Effector memory CD8-positive, alpha-beta T cell (primary cell): ENCODE measurements at regions not wholly inside any gene's neighbourhood (a gene's known extent, or its start where the extent isn't known, plus 50 kb on each side); places are given as distances from the start of the nearest gene placed in this dataset.
"Not testable (repeated sequence)": the region's sequence is repeated elsewhere in the genome, so short reads cannot be mapped to it uniquely, and the experiment has no call there.

ENCODE experiments used
- ATAC-seq: fragments of 150-1000 bp; cut with Tn5 transposase; replicated peaks from 2 replicates; pipeline ENCODE4 v1.10.0; 2021; ENCODE audit warnings: mild to moderate bottlenecking, moderate library complexity
- DNase-seq, 3 experiments: peaks; one replicate each; pipeline ENCODE4 v3.0.0; 2021
- H3K27ac Mint-ChIP-seq, 2 donors: one replicate each; pipeline ENCODE4 v1.8.0; 2022; ENCODE audit warnings: mild to moderate bottlenecking in 2 of 2, mixed read lengths in 2 of 2, moderate library complexity in 2 of 2
- H3K27me3 Mint-ChIP-seq, 2 donors: one replicate each; pipeline ENCODE4 v1.8.0; 2022; ENCODE audit warnings: mixed read lengths in 2 of 2
- H3K36me3 Mint-ChIP-seq: one replicate; pipeline ENCODE4 v1.8.0; 2022; ENCODE audit warnings: mild to moderate bottlenecking, moderate library complexity, mixed read lengths; ENCODE audit not compliant: insufficient read depth
- H3K4me1 Mint-ChIP-seq, 2 donors: one replicate each; pipeline ENCODE4 v1.8.0; 2022; ENCODE audit warnings: low read depth in 2 of 2, mixed read lengths in 2 of 2
- H3K4me3 Mint-ChIP-seq, 2 donors: one replicate each; pipeline ENCODE4 v1.8.0; 2022; ENCODE audit warnings: mild to moderate bottlenecking in 2 of 2, mixed read lengths in 2 of 2, moderate library complexity in 2 of 2
- H3K9me3 Mint-ChIP-seq, 2 donors: one replicate each; pipeline ENCODE4 v1.8.0; 2022; ENCODE audit warnings: mixed read lengths in 2 of 2

DNA sequence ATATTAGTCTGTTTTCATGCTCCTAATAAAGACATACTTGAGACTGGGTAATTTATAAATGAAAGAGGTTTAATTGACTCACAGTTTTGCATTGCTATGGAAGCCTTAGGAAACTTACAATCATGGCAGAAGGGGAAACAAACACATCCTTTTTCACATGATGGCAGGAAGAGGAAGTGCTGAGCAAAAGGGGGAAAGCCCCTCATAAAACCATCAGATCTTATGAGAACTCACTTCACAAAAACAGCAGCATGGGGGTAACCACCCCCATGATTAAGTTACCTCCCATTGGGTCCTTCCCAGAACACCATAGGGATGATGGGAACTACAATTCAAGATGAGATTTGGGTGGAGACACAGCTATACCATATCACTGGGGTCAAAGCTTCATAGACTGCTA, 254.2 kb downstream of the ERMARD start:
- DNase-seq (no peak), ATAC-seq (no peak)
- no peak overlapping the region for H3K27ac Mint-ChIP-seq
- H3K4me3 Mint-ChIP-seq: no peak overlapping the region
- H3K27me3 Mint-ChIP-seq: peaks cover 9 to 11% of the 10 kb centered on the region in 2 donors
- H3K36me3 Mint-ChIP-seq: no peaks in the 10 kb centered on the region
- peaks cover 2 to 9% of the 10 kb centered on the region in 2 donors for H3K9me3 Mint-ChIP-seq
- no peaks in the 10 kb centered on the region for H3K4me1 Mint-ChIP-seq

DNA sequence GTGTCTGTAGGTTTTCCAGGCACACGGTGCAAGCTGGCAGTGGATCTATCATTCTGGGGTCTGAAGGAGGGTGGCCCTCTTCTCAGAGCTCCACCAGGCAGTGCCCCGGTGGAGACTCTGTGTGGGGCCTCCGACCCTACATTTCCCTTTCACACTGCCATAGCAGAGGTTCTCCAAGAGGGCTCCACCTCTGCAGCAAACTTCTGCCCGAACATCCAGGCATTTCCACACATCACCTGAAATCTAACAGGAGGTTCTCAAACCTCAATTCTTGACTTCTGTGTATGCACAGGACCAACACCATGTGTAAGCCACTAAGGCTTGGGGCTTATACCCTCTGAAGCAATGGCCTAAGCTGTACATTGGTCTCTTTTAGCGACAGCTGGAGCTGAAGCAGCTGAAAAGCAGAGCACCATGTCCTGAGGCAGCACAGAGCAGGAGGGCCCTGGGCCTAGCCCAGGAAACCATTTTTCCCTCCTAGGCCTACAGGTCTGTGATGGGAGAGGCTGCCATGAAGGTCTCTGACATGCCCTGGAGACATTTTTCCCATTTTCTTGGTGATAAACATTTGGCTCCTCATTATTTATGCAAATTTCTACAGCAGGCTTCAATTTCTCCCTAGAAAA, 253.3 kb downstream of the ERMARD start:
- no peak overlapping the region for H3K27ac Mint-ChIP-seq

DNA sequence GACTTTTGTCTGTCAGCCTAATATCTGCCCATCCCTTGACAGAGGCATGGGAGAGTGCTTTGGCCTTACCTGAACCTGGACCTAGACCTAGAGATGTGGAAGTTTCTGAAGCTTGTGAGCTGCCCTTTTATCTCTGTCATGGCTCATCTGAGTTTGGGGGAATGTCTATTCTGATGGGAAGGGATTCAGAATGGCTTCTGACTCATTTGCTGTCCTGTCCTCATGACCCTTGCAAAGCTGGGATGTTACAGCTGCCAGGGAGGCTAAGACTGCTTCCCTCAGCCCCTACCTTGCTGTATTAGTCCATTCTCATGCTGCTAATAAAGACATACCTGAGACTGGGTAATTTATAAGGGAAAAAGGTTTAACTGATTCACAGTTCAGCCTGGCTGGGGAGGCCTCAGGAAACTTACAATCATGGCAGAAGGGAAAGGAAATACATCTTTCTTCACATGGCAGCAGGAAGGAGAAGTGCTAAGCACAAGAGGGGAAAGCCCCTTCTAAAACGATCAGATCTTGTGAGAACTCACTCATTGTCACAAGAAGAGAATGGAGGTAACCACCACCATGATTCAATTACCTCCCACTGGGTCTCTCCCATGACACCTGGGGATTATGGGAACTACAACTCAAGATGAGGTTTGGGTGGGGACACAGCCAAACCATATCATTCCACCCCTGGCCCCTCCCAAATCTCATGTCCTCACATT, 252.2 kb downstream of the ERMARD start:
- DNase-seq (no peak), ATAC-seq (no peak)
- no peaks in the 10 kb centered on the region for H3K4me1 Mint-ChIP-seq
- H3K4me3 Mint-ChIP-seq: no peak overlapping the region
- H3K27me3 Mint-ChIP-seq: peaks cover 2 to 5% of the 10 kb centered on the region in 2 donors
- H3K9me3 Mint-ChIP-seq: peaks cover 2 to 9% of the 10 kb centered on the region in 2 donors
- H3K36me3 Mint-ChIP-seq: no peaks in the 10 kb centered on the region
- H3K27ac Mint-ChIP-seq: no peak overlapping the region

More for the DNA sequence above, 253.3 kb downstream of the ERMARD start:
- H3K4me1 Mint-ChIP-seq: no peaks in the 10 kb centered on the region
- no peak for DNase-seq
- H3K4me3 Mint-ChIP-seq: no peak overlapping the region
- H3K36me3 Mint-ChIP-seq: no peaks in the 10 kb centered on the region
- H3K9me3 Mint-ChIP-seq: peaks cover 2 to 9% of the 10 kb centered on the region in 2 donors
- no peak for ATAC-seq
- peaks cover 9 to 11% of the 10 kb centered on the region in 2 donors for H3K27me3 Mint-ChIP-seq

DNA sequence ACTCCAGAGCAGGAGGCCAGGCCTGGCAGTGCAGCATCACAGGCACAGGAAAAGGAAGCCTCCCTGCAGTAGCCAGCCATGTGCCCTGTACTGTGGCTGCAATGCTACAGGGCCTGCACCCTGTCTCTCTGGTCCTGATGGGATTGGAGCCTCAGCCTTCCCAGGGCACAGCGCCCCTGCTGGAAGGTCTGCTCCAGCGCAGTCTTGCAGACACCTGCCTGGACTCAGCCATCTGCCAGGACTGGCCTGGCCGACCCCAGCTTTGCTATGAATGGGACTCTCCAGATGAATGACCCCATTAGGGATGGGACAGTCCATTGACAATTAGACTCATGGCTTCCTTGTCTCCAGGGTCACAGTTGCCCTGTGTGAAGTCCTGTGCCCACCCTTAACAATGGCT, 251.6 kb downstream of the ERMARD start:
- peaks cover 2 to 9% of the 10 kb centered on the region in 2 donors for H3K9me3 Mint-ChIP-seq
- H3K27ac Mint-ChIP-seq: no peak overlapping the region
- ATAC-seq (no peak), DNase-seq (no peak)
- no peaks in the 10 kb centered on the region for H3K4me1 Mint-ChIP-seq
- H3K36me3 Mint-ChIP-seq: no peaks in the 10 kb centered on the region
- no peak overlapping the region for H3K4me3 Mint-ChIP-seq
- no peaks in the 10 kb centered on the region for H3K27me3 Mint-ChIP-seq

DNA sequence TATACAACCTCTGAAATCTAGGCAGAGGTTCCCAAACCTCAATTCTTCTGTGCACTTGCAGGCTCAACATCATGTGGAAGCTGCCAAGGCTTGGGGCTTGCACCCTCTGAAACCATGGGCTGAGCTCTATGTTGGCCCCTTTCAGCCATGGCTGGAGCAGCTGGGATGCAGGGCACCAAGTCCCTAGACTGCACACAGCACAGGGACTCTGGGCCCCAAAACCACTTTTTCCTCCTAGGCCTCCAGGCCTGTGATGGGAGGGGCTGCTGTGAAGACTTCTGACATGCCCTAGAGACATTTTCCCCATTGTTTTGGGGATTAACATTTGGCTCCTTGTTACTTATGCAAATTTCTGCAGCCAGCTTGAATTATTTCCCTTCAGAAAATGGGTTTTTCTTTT, 250.4 kb downstream of the ERMARD start:
- not testable (repeated sequence) for H3K27ac Mint-ChIP-seq, H3K36me3 Mint-ChIP-seq, H3K4me1 Mint-ChIP-seq, DNase-seq, H3K4me3 Mint-ChIP-seq, ATAC-seq, H3K27me3 Mint-ChIP-seq, H3K9me3 Mint-ChIP-seq

DNA sequence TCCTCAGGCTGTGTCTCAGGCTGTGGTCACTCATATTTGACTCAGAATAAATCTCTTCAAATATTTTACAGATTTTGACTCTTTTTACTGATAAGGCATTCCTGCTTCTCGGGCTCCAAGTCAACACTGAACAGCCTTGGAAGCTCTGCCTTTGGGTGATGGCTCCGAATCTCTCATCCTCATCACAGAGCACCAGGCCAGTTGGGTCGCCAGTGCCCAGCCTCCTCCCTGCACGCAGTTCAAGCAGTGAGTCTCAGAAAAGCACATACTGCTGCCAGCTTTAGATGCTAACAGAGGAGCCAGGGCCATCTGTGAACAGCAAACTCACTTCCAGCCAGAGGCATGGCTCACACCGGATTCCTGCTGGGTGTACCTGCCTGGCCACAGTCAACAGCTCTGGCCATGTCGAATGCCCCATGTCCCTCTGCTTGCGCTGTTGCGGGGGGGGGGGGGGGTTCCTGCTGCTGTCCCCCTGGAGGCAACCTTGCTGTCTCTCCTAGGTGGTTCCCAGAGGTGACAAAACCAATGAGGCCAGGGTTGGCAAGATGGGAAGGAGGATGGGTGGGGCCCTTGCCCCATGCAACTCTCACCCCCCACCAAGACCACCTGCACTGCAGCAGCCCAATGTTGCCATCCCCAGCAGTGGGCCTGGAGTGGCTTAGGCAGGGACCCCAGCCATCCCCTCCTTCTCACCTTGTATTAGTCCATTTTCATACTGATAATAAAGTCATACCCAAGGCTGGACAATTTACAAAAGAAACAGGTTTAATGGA, 248.8 kb downstream of the ERMARD start:
- H3K27ac Mint-ChIP-seq: no peak overlapping the region
- peaks cover 2 to 4% of the 10 kb centered on the region in 2 donors for H3K9me3 Mint-ChIP-seq
- no peak for ATAC-seq
- no peaks in the 10 kb centered on the region for H3K4me1 Mint-ChIP-seq
- DNase-seq: no peak
- no peaks in the 10 kb centered on the region for H3K27me3 Mint-ChIP-seq
- H3K36me3 Mint-ChIP-seq: no peaks in the 10 kb centered on the region
- H3K4me3 Mint-ChIP-seq: no peak overlapping the region

DNA sequence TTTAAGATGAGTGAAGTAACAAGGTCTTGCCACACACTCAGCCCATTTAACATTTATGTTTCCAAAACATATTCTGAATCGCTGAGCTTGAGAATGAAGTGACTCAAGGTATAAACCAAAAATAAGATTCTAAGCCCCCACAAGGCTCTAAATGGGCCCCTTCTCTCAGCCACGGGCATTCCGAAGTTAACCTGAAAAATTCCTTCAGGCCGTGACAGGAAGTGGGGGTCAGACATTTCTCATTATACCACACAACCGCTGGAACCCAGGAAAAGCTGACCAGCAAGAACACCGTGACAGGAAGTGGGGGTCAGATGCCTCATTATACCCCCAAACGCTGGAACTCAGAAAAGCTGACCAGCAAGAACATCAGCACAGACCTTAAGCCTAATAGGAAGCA, 247.9 kb downstream of the ERMARD start:
- Mint-ChIP-seq H3K27me3 (no peaks in the 10 kb centered on the region), H3K27ac (no peak overlapping the region), H3K36me3 (no peaks in the 10 kb centered on the region), H3K4me3 (no peak overlapping the region), H3K9me3 (no peaks in the 10 kb centered on the region), H3K4me1 (no peaks in the 10 kb centered on the region)
- ATAC-seq (no peak), DNase-seq (no peak)

DNA sequence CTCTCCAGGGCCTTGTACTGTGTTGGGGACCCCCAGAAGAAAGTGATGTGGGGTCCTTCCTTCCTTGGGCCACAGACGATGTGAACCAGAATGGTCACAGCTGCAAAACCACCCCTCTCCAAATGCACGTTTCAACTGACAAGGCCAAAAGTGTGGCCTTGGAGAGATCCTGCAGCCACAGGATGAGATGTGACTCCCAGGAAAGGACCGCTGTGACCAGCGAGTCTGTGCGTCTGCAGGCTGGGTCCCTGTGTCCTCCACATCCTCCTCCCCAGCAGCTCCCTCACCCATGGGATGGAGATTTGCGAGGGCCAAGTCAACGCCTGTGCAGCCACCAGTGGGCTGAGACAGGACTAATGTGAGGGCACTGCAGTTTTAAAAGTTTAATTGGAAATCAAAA, 247.0 kb downstream of the ERMARD start:
- H3K36me3 Mint-ChIP-seq: no peaks in the 10 kb centered on the region

DNA sequence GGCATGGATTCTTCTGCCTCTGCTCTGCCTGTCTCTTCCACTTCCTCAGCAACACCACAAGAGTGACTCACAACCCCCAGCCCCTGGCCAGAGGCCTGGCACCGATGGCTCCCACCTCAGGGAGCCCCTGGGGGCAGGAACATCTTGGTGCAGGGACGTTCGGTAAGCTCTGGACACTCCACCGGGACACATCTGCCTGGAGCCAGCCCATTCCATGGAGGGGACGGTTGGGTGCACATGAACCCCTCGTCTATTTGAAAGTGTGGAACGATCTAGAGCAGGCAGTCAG, 246.5 kb downstream of the ERMARD start:
- Mint-ChIP-seq H3K9me3 (no peaks in the 10 kb centered on the region), H3K27ac (no peak overlapping the region), H3K4me1 (peaks cover 0 to 3% of the 10 kb centered on the region in 2 donors), H3K36me3 (no peaks in the 10 kb centered on the region), H3K4me3 (no peak overlapping the region), H3K27me3 (no peaks in the 10 kb centered on the region)
- ATAC-seq (no peak), DNase-seq (no peak)

More for the DNA sequence above, 247.0 kb downstream of the ERMARD start:
- no peak overlapping the region for H3K4me3 Mint-ChIP-seq
- DNase-seq (no peak), ATAC-seq (no peak)
- peaks cover 0 to 3% of the 10 kb centered on the region in 2 donors for H3K4me1 Mint-ChIP-seq
- H3K9me3 Mint-ChIP-seq: no peaks in the 10 kb centered on the region
- no peak overlapping the region for H3K27ac Mint-ChIP-seq
- no peaks in the 10 kb centered on the region for H3K27me3 Mint-ChIP-seq

DNA sequence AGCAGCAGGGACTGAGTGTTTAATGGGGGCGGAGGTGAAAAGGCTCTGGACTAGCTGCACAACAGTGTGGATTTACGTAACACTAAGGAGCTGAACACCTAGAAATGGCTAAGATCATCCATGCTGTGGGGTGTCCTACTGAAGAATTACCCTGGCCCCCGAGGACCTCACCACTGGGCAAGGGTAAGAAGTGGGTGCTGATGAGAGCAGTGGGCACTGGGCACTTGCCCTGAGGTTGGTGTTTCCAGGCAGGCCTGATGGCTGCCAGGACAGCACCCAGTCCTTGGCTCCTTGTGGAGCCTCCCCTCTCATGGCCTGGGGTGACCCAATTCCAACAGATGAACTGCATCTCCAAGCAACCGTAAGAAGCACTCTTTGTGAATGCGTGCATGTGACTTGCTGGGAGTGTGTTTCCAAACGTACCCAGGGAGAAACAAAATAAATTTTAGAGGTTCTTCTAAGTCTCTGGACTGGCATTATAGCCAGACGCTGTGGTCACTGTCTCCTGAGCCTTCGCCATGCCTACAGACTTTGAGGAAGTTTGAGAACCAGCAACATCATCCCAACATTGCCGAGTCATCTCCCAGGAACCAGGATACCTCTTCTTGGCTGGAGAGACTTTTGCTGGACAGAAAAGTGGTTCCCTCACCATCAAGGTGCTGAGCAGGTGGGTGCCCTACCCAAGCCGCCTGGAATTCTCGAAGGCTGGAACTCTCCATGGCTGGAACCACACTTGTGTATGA, 245.9 kb downstream of the ERMARD start:
- DNase-seq (no peak), ATAC-seq (no peak)
- H3K27me3 Mint-ChIP-seq: no peaks in the 10 kb centered on the region
- peaks cover 0 to 6% of the 10 kb centered on the region in 2 donors for H3K4me1 Mint-ChIP-seq
- no peak overlapping the region for H3K27ac Mint-ChIP-seq
- no peaks in the 10 kb centered on the region for H3K9me3 Mint-ChIP-seq
- H3K4me3 Mint-ChIP-seq: no peak overlapping the region
- H3K36me3 Mint-ChIP-seq: no peaks in the 10 kb centered on the region

DNA sequence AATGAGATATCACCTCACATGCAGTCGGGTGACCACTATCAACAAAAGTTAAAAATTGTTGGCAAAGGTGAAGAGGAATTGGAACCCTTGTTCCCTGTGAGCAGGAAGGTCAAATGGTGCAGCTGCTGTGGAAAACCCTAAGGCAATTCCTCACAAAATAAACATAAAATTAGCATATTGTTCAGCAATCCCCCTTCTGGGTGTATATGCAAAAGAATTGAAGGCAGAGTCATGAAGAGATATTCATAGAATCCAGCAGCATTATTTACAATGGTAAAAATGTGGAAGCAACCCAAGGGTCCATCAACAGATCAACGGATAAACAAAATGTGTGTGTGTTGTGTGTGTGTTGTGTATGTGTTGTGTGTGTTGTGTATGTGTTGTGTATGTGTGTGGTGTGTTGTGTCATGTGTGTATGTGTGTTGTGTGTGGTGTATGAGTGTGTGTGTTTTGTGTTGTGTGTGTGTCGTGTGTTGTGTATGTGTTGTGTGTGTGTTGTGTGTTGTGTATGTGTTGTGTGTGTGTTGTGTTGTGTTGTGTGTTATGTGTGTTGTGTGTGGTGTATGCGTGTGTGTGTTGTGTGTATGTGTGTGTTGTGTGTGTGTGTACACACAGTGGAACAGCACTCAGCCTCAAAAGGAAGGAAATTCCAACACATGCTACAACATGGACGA, 245.1 kb downstream of the ERMARD start:
- H3K4me3 Mint-ChIP-seq: no peak overlapping the region

DNA sequence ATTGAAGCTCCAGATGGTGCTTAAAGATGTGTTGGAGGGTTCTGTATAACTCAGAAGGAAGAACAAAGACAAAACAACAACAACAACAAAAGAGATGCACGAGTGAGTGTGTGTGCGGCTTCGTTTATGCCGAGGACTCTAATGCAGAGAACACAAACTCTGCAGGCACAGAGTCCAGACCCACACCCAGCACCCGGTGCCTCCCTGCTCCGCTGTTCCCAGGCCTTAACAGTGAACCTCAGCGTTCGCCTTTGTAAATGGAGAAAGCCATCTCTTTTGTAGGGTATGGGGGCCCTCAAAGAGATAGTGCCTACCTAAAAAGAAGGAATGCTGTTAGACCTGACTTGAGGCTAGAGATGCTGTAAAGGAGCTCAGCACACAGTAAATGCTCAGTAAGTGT, 243.3 kb downstream of the ERMARD start:
- H3K4me1 Mint-ChIP-seq: peaks cover 8 to 21% of the 10 kb centered on the region in 2 donors
- no peaks in the 10 kb centered on the region for H3K36me3 Mint-ChIP-seq
- ATAC-seq (no peak), DNase-seq (no peak)
- no peak overlapping the region for H3K4me3 Mint-ChIP-seq
- no peak overlapping the region for H3K27ac Mint-ChIP-seq
- no peaks in the 10 kb centered on the region for H3K9me3 Mint-ChIP-seq
- H3K27me3 Mint-ChIP-seq: no peaks in the 10 kb centered on the region

More for the DNA sequence above, 245.1 kb downstream of the ERMARD start:
- Mint-ChIP-seq H3K27me3 (no peaks in the 10 kb centered on the region), H3K4me1 (peaks cover 0 to 12% of the 10 kb centered on the region in 2 donors), H3K36me3 (no peaks in the 10 kb centered on the region), H3K27ac (no peak overlapping the region), H3K9me3 (no peaks in the 10 kb centered on the region)
- no peak for ATAC-seq
- DNase-seq: no peak

DNA sequence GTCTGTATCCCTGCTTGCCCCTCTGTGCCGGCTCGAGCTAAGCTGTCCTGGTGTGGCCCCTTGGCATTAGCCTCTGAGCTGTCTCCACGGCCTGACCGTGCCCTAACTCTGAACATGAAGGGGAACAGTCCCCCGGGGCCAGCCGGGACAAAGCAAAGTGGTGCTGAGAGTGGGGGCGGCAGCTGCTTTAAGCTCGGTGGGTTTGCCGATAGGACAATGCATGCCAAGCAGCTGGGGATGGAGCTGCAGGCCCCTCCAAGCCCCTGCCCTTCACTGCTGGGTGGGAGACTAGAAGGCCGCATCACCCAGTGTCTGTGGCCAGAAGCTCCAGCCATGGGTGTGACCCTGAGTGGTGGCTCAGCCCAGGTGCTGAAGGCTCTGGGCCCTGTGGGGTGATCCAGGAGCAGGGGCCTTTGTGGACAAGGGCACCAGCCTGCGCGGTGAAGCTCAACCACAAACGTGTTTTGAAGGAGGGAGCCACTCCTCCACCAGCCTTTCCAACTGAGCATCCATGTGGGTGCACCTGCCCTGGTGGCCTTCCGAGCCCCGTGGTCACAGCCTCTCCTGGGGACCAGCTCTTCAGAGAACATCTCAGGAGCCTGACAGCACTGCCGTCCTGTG, 242.5 kb downstream of the ERMARD start:
- Mint-ChIP-seq H3K27ac (no peak overlapping the region), H3K4me3 (no peak overlapping the region), H3K9me3 (no peaks in the 10 kb centered on the region), H3K36me3 (peaks cover 3% of the 10 kb centered on the region), H3K4me1 (peaks cover 13 to 27% of the 10 kb centered on the region in 2 donors), H3K27me3 (peaks cover 0 to 7% of the 10 kb centered on the region in 2 donors)
- ATAC-seq: no peak
- no peak for DNase-seq
